ENCODE measurements at regions not wholly inside any gene's neighbourhood (a gene's known extent, or its start where the extent isn't known, plus 50 kb on each side); places are given as distances from the start of the nearest gene placed in this dataset.
"Not testable (repeated sequence)": the region's sequence is repeated elsewhere in the genome, so short reads cannot be mapped to it uniquely, and the experiment has no call there.

- not testable (repeated sequence) for TF ChIP-seq ZFX (CRISPR knock-in tag; IDR thresholded peaks at IDR 0.05; ENCODE audit: low read depth); SMC3 (IDR thresholded peaks at IDR 0.05; ENCODE audit: low read length); POLR2AphosphoS5 (IDR thresholded peaks at IDR 0.05; ENCODE audit: low read depth, low read length); E2F5 (CRISPR knock-in tag; conservative IDR thresholded peaks at IDR 0.05); ARNTL (CRISPR knock-in tag; IDR thresholded peaks at IDR 0.05)
Observed at GRCh38 chr14:106768230-106768629, 1241.8 kb downstream of the TMEM121 start.

All from HepG2 (cell line).